Activated CD4-positive, alpha-beta T cell treated with anti-CD3 and anti-CD28 coated beads for 1 hour (primary cell): ENCODE measurements at regions not wholly inside any gene's neighbourhood (a gene's known extent, or its start where the extent isn't known, plus 50 kb on each side); places are given as distances from the start of the nearest gene placed in this dataset.

Experiments
- DNase-seq: peaks from one replicate; pipeline ENCODE4 v3.0.0-alpha.2; 2020

DNA sequence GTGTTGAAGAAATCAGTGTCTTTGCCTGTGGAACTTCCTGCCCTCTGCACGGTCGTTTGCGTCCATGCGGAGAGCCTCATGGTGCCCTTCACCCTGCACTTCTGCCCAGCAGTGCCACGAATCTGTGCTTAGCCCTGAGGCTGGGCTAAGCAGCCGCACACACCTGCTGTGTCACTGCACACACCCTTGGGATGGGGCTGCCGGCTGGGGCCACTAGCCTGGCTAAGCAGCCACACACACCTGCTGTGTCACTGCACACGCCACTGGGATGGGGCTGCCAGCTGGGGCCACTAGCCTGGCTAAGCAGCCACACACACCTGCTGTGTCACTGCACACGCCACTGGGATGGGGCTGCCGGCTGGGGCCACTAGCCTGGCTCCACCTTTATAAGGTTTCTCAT lies 188.5 kb downstream of the KIF26A start:
- peak; percentile 6 for DNase-seq

GRCh38 chr14:104328607-104329006 lies 190.2 kb downstream of the KIF26A start:
- DNase-seq, result no peak

- DNase-seq, result no peak
These were observed 191.4 kb downstream of the KIF26A start for GRCh38 chr14:104329793-104330192.

GRCh38 chr14:104331871-104332605 lies 193.7 kb downstream of the KIF26A start:
- DNase-seq, result no peak

GRCh38 chr14:104332634-104333270 lies 194.4 kb downstream of the KIF26A start:
- peak; percentile 0 for DNase-seq

DNA sequence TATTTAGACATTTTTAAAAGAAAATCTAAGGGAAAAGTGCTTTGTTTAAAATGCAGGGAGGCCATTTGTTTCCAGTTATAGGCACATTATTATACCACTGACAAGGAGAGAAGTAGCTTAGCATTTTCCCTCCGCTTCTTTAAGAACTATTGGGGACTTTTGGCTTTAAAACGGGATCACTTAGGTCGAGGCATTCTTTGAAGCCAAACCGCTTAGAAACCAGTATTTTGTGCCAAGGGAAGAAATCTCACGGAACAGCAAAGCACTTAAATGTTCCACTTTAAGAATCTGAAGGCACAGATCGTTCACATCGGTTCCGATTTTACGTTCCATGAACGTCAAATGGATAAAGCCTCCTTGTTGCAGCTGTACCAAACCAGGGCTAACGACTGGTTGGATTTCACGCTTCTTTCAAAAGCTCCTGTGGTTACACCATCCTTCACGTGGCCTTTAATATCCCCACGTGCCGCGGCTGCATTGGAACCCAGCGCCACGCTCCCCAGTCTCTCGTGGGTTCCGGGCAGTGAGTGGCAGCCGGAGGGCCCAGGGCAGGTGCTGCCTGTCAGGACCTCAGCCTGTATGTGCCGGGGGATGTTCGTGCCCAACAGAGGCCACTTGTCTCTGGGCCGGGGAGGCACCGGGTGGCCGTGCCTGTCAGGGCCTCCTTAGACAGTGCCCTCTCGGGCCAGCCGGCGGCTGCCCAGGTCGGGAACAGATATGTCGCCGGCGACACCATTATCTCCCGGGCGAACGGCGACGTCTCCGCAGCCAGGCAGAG lies 195.4 kb downstream of the KIF26A start:
- DNase-seq, result peak; percentile 3

DNA sequence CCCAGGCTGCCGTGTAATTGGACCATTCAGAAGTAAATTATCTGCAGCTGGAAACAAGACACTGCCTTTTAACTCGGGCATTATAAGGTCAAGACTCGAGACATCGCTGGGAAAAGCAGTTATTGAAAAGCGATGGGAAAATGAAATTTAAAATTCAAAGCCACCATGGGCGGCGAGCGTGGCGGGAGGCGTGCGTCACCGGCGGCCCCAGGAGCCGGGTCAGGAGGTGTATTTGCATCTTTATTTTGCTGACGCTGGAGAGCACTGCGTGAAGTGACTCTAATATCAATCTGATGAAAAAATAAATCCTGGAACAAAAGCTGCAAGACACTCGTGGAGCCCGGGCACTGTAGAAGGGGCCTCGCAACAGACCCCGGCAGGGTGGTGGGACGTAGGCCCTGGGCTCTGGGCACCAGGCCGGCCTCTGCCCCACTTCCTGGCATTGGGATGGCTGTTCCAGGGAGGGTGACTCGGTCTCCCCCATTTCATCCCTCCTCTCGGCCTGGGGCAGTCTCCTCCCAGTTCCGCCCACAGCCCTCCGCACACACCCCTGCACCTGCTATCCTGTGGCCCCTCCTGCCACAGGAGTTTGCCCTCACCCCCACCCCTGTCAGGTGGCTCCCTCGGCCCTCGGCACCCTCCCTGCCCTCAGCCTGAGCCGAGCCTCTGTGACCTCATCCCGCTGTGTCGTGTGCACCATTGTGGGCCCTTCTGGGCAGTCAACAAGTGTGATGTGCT lies 196.2 kb downstream of the KIF26A start:
- no peak for DNase-seq

- no peak for DNase-seq
These were observed 196.8 kb downstream of the KIF26A start for GRCh38 chr14:104335176-104335575.

DNA sequence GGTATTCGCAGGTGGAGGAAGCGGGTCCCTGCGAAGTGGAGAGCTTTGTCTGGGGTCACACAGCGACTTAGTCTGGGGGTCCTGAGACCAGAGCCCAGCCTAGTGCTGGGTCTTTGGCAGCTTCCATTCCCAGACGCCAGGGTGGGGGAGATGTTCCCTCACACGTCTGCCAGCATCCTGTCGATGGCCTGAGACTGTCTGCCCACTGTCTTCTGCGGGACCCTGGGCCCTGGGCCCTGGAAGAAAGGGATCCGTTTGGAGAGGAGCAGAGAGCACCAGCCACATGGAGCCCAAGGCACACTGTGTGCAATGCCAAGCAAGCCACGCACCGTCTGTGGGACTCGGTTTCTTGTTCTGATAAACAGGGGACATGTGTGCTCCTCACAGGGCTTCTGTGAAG lies 197.2 kb downstream of the KIF26A start:
- DNase-seq, result peak; percentile 2

- DNase-seq, result no peak
These were observed 199.0 kb downstream of the KIF26A start for GRCh38 chr14:104337351-104337750.

DNA sequence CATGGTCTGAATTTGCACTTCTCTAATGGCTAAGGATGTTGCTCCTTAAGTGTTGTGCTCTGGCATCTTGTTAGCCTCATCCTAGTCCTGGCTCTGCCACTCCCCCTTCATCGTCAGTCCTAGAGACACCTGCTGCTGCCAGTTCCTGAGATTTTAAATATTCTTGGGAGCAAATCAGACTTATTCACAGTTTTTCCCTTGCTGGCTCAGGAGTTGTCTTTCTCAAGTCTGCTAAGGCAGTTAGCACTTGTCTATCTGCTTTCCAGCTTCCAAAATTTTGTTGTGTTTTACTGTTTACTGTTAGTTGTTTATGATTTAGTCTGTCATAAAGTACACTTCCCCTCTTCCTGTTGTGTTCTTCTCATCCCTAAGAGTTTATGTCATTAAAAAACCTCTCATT lies 201.0 kb downstream of the KIF26A start:
- no peak for DNase-seq

- DNase-seq, result no peak
These were observed 201.4 kb downstream of the KIF26A start for GRCh38 chr14:104339829-104340228.

DNA sequence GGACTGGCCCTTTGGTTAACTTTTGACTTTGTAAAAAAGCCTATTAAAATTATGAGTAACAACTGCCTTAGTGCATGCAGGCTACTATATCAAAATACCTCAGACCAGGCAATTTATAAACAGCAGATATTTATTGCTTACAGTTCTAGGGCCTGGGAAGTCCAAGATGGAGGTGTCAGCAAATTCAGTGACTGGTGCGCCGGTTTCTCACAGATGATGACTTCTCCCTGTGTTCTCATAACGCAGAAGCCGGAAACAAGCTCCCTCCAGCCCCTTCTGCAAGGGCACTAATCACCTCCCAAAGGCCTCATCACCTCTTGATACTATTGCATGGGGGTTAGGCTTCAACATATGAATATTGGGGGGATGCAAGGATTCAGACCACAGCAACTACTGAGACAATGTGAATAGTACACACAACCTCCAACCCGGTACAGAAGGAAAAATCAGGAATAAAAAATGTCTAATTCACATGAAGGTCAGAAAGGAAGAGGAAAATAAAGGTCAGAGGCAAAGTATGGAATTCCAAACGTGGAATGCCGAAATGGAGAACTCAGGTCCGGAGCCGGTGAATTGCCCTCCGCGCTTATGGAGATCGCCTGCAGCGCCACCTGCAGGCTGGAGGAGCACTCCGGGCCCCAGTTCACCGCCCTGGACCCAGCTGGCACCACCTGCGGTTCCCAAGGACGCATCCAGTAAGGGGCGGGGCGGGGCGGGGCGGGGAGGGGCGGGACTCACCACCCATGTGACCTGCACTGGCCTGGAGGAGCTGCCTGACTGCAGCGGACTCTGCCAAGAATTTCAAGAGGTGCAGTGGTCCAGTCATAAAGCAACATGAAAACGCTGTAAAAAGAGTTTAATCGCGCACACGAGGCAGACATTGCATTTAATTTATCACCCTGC lies 203.4 kb downstream of the KIF26A start:
- no peak for DNase-seq

DNA sequence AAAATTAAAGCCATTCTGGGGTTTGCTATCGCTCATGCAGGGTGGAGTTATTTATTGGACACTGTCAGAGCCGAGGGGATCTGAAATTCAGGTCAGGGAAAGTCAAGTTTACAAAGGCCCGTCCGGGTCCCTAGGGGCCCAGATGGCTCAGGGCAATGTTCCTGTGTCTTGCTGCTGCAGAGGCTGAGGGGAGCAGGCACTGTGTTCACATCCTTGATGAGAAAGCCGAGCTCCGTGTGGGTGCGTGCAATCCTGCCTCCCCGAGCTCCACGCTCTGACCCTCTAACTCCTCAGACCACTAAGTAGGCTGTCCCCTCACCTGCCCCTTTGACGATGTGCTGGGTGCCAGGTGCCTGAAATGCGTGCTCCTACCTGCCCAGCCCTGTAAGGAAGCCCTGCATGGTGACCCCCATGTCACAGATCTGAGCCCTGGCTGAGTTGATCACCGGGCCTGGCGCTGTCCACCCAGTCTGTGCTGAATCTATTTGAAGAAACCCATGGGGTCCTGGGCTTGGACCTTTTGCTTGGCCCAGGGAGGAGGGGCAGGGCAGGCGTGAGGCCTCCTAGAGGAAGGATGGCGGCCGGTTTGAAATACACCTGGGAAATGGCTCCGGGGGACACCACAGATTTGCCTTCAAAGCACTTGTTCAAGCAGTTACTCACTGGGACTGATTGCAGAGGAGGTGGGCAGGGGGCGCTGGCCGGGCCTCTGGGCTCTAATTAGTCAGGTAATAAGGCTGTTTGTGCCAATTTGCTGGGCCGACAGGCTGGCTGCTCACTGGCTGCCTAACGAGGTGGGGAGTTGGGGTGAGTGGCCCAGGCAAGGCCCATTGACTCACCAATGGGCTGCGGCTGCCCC lies 204.3 kb downstream of the KIF26A start:
- no peak for DNase-seq

- no peak for DNase-seq
These were observed 204.9 kb downstream of the KIF26A start for GRCh38 chr14:104343294-104343625.

DNA sequence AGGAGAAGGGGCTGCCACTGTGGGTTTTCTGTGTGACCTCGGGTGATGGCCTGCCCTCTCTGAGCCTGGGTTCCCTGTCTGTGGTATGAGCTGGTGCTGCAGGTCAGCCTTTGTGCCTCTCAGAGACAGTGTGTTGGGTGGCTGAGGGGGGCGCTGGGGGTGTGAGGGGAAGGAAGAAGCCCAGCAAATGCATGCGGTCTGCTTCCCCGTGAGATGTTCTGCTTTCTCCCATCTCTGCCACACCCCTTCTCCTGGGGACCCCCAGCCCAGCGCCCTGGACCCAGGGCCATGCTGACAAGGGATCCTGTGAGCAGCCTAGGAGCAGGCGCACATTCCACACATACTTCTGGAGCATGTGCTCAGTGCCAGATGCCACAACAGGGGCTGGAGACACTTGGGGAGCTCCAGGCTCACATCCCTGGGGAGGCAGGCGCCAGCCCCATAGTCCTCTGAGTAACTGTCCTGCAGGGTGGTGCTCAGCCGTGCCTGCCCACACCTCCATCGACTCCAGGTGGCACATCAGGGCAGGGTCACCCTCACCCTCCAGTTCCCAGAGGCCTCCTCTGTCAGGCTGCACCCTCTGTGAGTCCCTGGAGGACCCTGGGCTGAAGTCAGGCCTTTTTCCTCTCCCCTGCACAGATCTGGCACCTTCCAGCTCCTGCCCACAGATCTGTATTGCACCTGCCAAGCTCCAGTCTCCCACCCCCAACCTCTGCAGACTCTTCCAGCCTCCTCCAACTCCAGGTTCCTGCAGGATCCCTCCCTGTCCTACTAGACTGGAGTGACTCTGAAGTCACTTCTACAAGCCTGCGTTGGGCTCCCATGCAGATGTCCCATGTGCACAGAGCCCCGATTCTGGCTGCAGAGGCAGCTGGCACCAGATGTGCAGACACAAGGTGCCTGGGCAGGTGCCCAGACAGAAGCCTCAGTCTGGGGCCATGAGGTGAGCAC lies 205.6 kb downstream of the KIF26A start:
- no peak for DNase-seq

- no peak for DNase-seq
These were observed 206.6 kb downstream of the KIF26A start for GRCh38 chr14:104344818-104345620.

DNA sequence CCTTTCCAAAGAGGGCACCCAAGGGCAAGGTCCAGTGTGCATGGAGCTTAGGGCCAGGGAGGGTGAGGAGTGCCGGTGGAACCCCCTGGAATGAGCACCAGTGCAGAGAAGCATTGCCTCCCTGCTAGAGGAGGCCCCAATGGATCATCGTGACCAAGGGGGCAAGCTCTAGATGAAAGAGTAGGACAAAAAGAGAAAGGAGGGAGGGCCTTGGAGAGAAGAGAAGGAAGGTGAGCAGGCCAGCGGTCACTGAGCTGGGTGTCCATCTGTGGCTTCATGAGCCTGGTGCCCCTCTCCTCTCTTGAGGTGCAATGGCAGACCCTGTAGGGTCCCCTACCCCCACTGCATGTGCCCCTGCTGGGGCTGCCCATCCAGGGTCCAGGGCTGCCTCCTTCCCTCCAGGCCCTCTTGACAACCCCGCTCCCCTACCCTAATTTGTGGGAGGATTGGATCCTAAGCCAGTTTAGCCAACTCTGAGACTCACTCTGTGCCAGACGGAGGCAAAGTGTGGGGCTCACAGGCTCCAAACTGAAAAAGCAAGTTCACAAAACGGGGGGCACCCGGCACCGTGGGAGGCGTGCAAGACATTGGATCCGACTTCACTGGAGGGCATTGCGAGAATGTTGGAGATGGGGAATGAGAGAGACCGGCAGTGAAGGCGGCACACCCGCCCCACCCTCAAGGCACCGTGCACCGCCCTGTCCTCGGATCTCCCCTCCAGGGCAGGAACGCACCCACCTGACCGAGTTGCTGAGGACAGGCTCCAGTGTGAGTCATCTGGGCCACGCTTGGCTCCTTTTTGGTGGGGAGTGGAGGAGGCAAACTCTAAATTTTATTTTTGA lies 207.5 kb downstream of the KIF26A start:
- DNase-seq, result no peak
